IMR-90 (cell line): ENCODE measurements at regions not wholly inside any gene's neighbourhood (a gene's known extent, or its start where the extent isn't known, plus 50 kb on each side); places are given as distances from the start of the nearest gene placed in this dataset.

Experiments used
- ATAC-seq: fragments of 200-7000 bp; cut with Tn5 transposase; 2 replicates; pipeline ENCODE4 v1.9.1; 2020; ENCODE audit warnings: low read depth, mild to moderate bottlenecking, moderate library complexity
- BruUV-seq: library from RNA; stranded (reverse); fragments of 400-500 nt; replicated peaks from 2 replicates; lab custom pipeline; 2021; lab: Mats Ljungman, UMichigan
- CTCF ChIA-PET: fragments of 300-600 bp; formaldehyde crosslinking; extraction: SDS; loops from one replicate; lab custom pipeline; 2021; ENCODE audit warnings: antibody characterized with exemption; lab: Yijun Ruan, JAX
- POLR2A ChIA-PET: fragments of 300-600 bp; sonication (Branson Sonifier 250); formaldehyde crosslinking; loops from one replicate; lab custom pipeline; 2022; ENCODE audit warnings: antibody characterized with exemption; ENCODE audit not compliant: unreplicated experiment; lab: Charles Lee
- DNase-seq: peaks from one replicate; pipeline ENCODE4 v3.0.0; 2013
- H2AFZ ChIP-seq: replicated peaks from 2 replicates; pipeline ENCODE3; 2013; ENCODE audit warnings: low read length, mild to moderate bottlenecking; ENCODE audit not compliant: poor library complexity
- H2AK5ac ChIP-seq: 2 replicates; pipeline ENCODE4 v1.6.1; 2013; ENCODE audit warnings: low read depth, low read length, inconsistent platforms
- H2AK9ac ChIP-seq: replicated peaks from 2 replicates; pipeline ENCODE3; 2013; ENCODE audit warnings: mild to moderate bottlenecking, low read depth, low read length, moderate library complexity; ENCODE audit not compliant: poor library complexity
- H2BK120ac ChIP-seq: 2 replicates; pipeline ENCODE4 v1.6.1; 2013; ENCODE audit warnings: low read depth, low read length, inconsistent platforms
- H2BK15ac ChIP-seq: 3 replicates; pipeline ENCODE4 v1.6.1; 2013; ENCODE audit warnings: low read depth, low read length, inconsistent platforms
- H2BK20ac ChIP-seq: 2 replicates; pipeline ENCODE4 v1.6.1; 2013; ENCODE audit warnings: low read depth, mild to moderate bottlenecking, inconsistent platforms, low read length, moderate library complexity
- H2BK5ac ChIP-seq: 2 replicates; pipeline ENCODE4 v1.6.1; 2013; ENCODE audit warnings: mild to moderate bottlenecking, low read depth, low read length, inconsistent platforms; ENCODE audit not compliant: poor library complexity, severe bottlenecking
- H3K14ac ChIP-seq: replicated peaks from 2 replicates; pipeline ENCODE4 v1.6.1; 2013; ENCODE audit warnings: low read depth, low read length, inconsistent platforms
- H3K18ac ChIP-seq: 2 replicates; pipeline ENCODE4 v1.6.1; 2013; ENCODE audit warnings: low read depth, low read length, control low read depth
- H3K23ac ChIP-seq: 2 replicates; pipeline ENCODE4 v1.6.1; 2013; ENCODE audit warnings: low read depth, low read length, inconsistent platforms
- H3K27ac ChIP-seq: 2 replicates; pipeline ENCODE4 v1.5.1; 2013; ENCODE audit warnings: mild to moderate bottlenecking, control low read depth, low read length; ENCODE audit not compliant: insufficient read depth
- H3K27me3 ChIP-seq: 2 replicates; pipeline ENCODE4 v1.6.1; 2013; ENCODE audit warnings: low read length; ENCODE audit not compliant: control insufficient read depth, insufficient read depth
- H3K36me3 ChIP-seq: 2 replicates; pipeline ENCODE4 v1.6.1; 2013; ENCODE audit warnings: low read length, mixed read lengths; ENCODE audit not compliant: control insufficient read depth, insufficient read depth
- H3K4ac ChIP-seq: 2 replicates; pipeline ENCODE4 v1.6.1; 2013; ENCODE audit warnings: low read depth, low read length, inconsistent platforms
- H3K4me1 ChIP-seq: 2 replicates; pipeline ENCODE4 v1.6.1; 2013; ENCODE audit warnings: low read length, mixed read lengths; ENCODE audit not compliant: control insufficient read depth, insufficient read depth
- H3K4me2 ChIP-seq: 2 replicates; pipeline ENCODE4 v1.6.1; 2013; ENCODE audit warnings: low read depth, mild to moderate bottlenecking, control low read depth, low read length, moderate library complexity
- H3K4me3 ChIP-seq: 2 replicates; pipeline ENCODE4 v1.5.1; 2013; ENCODE audit warnings: low read depth, mild to moderate bottlenecking, control low read depth, low read length, moderate library complexity; ENCODE audit not compliant: insufficient read depth
- H3K56ac ChIP-seq: 2 replicates; pipeline ENCODE4 v1.6.1; 2013; ENCODE audit warnings: low read length, inconsistent platforms; ENCODE audit not compliant: insufficient read depth; ENCODE audit errors: extremely low read depth
- H3K79me1 ChIP-seq, 2 experiments: 2 replicates each; pipeline ENCODE4 v1.6.1; 2013; ENCODE audit warnings: low read length in 2 of 2, inconsistent platforms in 1 of 2, low read depth in 1 of 2
- H3K9ac ChIP-seq: 2 replicates; pipeline ENCODE4 v1.6.1; 2013; ENCODE audit warnings: low read depth, low read length, control low read depth
- H3K9me1 ChIP-seq: 2 replicates; pipeline ENCODE4 v1.6.1; 2013; ENCODE audit warnings: low read length, inconsistent platforms; ENCODE audit not compliant: insufficient read depth
- H3K9me3 ChIP-seq: 2 replicates; pipeline ENCODE4 v1.6.1; 2013; ENCODE audit warnings: low read length; ENCODE audit not compliant: control insufficient read depth, insufficient read depth
- H4K20me1 ChIP-seq: 2 replicates; pipeline ENCODE4 v1.6.1; 2013; ENCODE audit warnings: low read length, inconsistent platforms; ENCODE audit not compliant: insufficient read depth
- H4K5ac ChIP-seq: 2 replicates; pipeline ENCODE4 v1.6.1; 2013; ENCODE audit warnings: mild to moderate bottlenecking, low read depth, low read length, control low read depth
- H4K8ac ChIP-seq, 2 experiments: 2 replicates each; pipeline ENCODE4 v1.6.1; 2013; ENCODE audit warnings: low read depth in 2 of 2, low read length in 2 of 2, control low read depth in 1 of 2, inconsistent platforms in 1 of 2
- H4K91ac ChIP-seq: 2 replicates; pipeline ENCODE4 v1.6.1; 2013; ENCODE audit warnings: low read depth, low read length, inconsistent platforms; ENCODE audit not compliant: insufficient read depth
- BHLHE40 ChIP-seq: fragments of 150-350 bp; IDR thresholded peaks from 2 replicates; pipeline ENCODE4 v1.6.1; 2016; ENCODE audit warnings: mild to moderate bottlenecking, low read depth, low read length
- CEBPB ChIP-seq: IDR thresholded peaks from 2 replicates; pipeline ENCODE4 v1.6.1; 2012; ENCODE audit warnings: low read depth, low read length, improper control_type of control experiment
- CHD1 ChIP-seq: IDR thresholded peaks from 2 replicates; pipeline ENCODE4 v1.6.1; 2012; ENCODE audit warnings: low read depth, low read length, improper control_type of control experiment
- FOS ChIP-seq: fragments of 150-350 bp; IDR thresholded peaks from 2 replicates; pipeline ENCODE4 v1.6.1; 2016; ENCODE audit warnings: low read depth, low read length
- MAZ ChIP-seq: IDR thresholded peaks from 2 replicates; pipeline ENCODE4 v1.6.1; 2012; ENCODE audit warnings: low read depth, mild to moderate bottlenecking, low read length, improper control_type of control experiment, moderate library complexity, borderline replicate concordance
- MXI1 ChIP-seq: IDR thresholded peaks from 2 replicates; pipeline ENCODE4 v1.6.1; 2012; ENCODE audit warnings: low read depth, mild to moderate bottlenecking, low read length, moderate library complexity, borderline replicate concordance
- NFE2L2 ChIP-seq: fragments of 150-350 bp; IDR thresholded peaks from 2 replicates; pipeline ENCODE4 v1.6.1; 2016; ENCODE audit warnings: low read depth, mild to moderate bottlenecking, low read length
- RAD21 ChIP-seq: IDR thresholded peaks from 2 replicates; pipeline ENCODE4 v1.6.1; 2012; ENCODE audit warnings: low read length, improper control_type of control experiment
- RCOR1 ChIP-seq: IDR thresholded peaks from 2 replicates; pipeline ENCODE4 v1.6.1; 2012; ENCODE audit warnings: mild to moderate bottlenecking, low read length, improper control_type of control experiment; ENCODE audit not compliant: insufficient replicate concordance
- WGBS, 2 experiments: methylation state at CpG; one replicate each; pipeline versions ENCODE4 v1.1.5 to v1.1.7; 2013; ENCODE audit warnings: missing lambda C conversion rate in 2 of 2; ENCODE audit not compliant: insufficient read length in 1 of 2; ENCODE audit errors: extremely low coverage in 2 of 2; 5-methylcytosine and 5-hydroxymethylcytosine counted together
- dilution Hi-C: fragments of 300-500 bp; cut with HindIII; formaldehyde crosslinking; loops from one replicate; pipeline ENCODE4 v1.14.3; 2018; ENCODE audit warnings: low sequenced_read_pairs; ENCODE audit not compliant: unreplicated experiment
- in situ Hi-C: fragments of 300-500 bp; cut with MboI; formaldehyde crosslinking; loops from 3 replicates; pipeline ENCODE4 v1.14.3; 2019; ENCODE audit warnings: low sequenced_read_pairs, inconsistent platforms, mixed read lengths
- intact Hi-C: fragments of 100-400 bp; cut with micrococcal nuclease; formaldehyde crosslinking; loops from 2 replicates; pipeline ENCODE4 v1.10.0; 2022

DNA sequence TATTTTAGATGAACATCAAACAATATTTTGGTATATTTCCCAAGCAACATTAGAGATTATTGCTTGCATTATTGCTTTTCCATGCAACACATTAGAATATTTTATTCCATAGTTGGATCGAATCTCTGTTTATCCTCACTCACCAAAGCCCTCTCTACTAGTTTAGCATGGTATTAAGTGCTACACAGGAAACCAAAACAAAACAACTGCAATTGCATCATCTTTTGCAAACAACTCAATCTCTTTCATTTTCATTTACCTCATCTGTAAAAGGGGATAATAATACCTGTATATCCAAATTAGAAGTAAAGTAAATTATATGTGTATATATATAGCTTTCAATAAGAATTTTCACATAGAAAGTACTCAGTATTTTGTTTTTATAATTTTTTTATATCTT, 147.8 kb upstream of the PCDH9 start:
- intact Hi-C loops: no loop called here
- H2AK5ac ChIP-seq: no peak overlapping the region
- no peak overlapping the region for H2BK20ac ChIP-seq
- no peaks in the 10 kb centered on the region for H3K9me1 ChIP-seq
- ATAC-seq (no peak), DNase-seq (no peak)
- no peak overlapping the region for H4K91ac ChIP-seq
- dilution Hi-C loops: no loop called here
- in situ Hi-C loops: no loop called here
- H3K9me3 ChIP-seq: no peaks in the 10 kb centered on the region
- no peak overlapping the region for H2BK15ac ChIP-seq
- TF ChIP-seq CEBPB (peak; percentile 22; the same call in 1 of the 2 replicates), CHD1 (no peak), RCOR1 (no peak), NFE2L2 (no peak), FOS (no peak), BHLHE40 (no peak), RAD21 (no peak), MAZ (no peak), MXI1 (no peak)
- H3K4me3 ChIP-seq: no peak overlapping the region
- H3K4ac ChIP-seq: no peak overlapping the region
- H2AFZ ChIP-seq: no peak overlapping the region
- no peaks in the 10 kb centered on the region for H4K20me1 ChIP-seq
- H3K4me1 ChIP-seq: no peaks in the 10 kb centered on the region
- H3K27me3 ChIP-seq: no peaks in the 10 kb centered on the region
- no peak overlapping the region for H2BK5ac ChIP-seq
- H3K9ac ChIP-seq: no peak overlapping the region
- no peak overlapping the region for H3K23ac ChIP-seq
- H3K14ac ChIP-seq: no peak overlapping the region
- no peak overlapping the region for H3K56ac ChIP-seq
- BruUV-seq: no TSS peak
- no CpG with 5 or more reads among the region's 1 CpG for WGBS, 2 experiments
- no peaks in the 10 kb centered on the region for H3K36me3 ChIP-seq
- H3K79me1 ChIP-seq: no peaks in the 10 kb centered on the region
- H4K8ac ChIP-seq: no peak overlapping the region
- POLR2A ChIA-PET: no interaction called here
- H3K27ac ChIP-seq: no peak overlapping the region
- H2BK120ac ChIP-seq: no peak overlapping the region
- H2AK9ac ChIP-seq: no peak overlapping the region
- CTCF ChIA-PET: no interaction called here
- no peak overlapping the region for H3K18ac ChIP-seq
- no peak overlapping the region for H3K4me2 ChIP-seq
- H4K5ac ChIP-seq: no peak overlapping the region
